ENCODE measurements at regions not wholly inside any gene's neighbourhood (a gene's known extent, or its start where the extent isn't known, plus 50 kb on each side); places are given as distances from the start of the nearest gene placed in this dataset.

DNA sequence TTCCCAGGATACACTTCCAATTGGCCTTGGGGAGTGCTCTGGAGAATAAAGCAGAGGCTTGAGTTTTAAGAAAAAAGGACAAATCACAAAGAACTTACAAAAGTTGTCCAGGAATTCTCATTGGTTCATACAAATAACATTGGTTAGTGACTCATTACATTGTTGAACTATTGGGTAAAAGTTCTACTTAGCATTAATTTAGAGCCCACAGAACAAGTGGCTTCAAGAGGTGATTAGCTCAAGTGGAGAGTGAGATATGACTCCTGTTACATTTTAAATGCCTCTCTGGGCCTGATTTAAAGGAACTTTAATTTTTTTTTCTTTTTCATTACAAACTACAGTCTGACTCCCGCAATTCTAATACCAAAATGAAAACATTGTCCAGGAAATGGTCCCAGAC lies 72.9 kb downstream of the ASCL4 start:
- DNase-seq, result no peak
- TF ChIP-seq, protein P1, sequence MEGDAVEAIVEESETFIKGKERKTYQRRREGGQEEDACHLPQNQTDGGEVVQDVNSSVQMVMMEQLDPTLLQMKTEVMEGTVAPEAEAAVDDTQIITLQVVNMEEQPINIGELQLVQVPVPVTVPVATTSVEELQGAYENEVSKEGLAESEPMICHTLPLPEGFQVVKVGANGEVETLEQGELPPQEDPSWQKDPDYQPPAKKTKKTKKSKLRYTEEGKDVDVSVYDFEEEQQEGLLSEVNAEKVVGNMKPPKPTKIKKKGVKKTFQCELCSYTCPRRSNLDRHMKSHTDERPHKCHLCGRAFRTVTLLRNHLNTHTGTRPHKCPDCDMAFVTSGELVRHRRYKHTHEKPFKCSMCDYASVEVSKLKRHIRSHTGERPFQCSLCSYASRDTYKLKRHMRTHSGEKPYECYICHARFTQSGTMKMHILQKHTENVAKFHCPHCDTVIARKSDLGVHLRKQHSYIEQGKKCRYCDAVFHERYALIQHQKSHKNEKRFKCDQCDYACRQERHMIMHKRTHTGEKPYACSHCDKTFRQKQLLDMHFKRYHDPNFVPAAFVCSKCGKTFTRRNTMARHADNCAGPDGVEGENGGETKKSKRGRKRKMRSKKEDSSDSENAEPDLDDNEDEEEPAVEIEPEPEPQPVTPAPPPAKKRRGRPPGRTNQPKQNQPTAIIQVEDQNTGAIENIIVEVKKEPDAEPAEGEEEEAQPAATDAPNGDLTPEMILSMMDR (IDR thresholded peaks at IDR 0.05; ENCODE audit: partially characterized antibody, unreplicated experiment), result no peak
- peaks cover 12% of the 10 kb centered on the region for H3K27me3 Mint-ChIP-seq (ENCODE audit: unreplicated experiment)
- peaks cover 5% of the 10 kb centered on the region for H3K36me3 Mint-ChIP-seq (ENCODE audit: unreplicated experiment)
- H3K27ac Mint-ChIP-seq (ENCODE audit: unreplicated experiment), result no peak overlapping the region
- H3K9me3 Mint-ChIP-seq (ENCODE audit: unreplicated experiment), result no peaks in the 10 kb centered on the region
- H3K4me1 Mint-ChIP-seq (ENCODE audit: low read depth, unreplicated experiment), result no peaks in the 10 kb centered on the region
- no peak overlapping the region for H3K4me3 Mint-ChIP-seq (ENCODE audit: unreplicated experiment)

DNA sequence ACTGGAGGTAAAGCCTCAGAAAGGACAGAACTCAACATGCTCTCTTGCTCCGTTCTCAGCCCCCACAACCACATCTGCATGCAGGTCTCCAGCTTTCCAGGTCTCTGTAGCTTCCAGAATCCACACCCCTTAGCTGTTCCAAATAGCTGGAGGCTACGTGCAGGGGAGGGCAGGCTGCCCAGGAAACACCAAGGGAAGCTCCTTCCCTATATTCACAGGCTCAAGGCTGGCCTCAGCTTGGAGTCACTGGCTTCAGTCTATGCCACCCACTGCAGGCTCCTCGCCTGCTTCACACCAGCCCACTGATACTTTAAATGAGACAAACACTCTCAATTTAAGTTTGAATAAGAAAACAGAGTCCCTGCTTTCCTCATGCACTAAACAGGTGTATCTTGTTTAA lies 73.3 kb downstream of the ASCL4 start:
- TF ChIP-seq, protein P1 (IDR thresholded peaks at IDR 0.05; ENCODE audit: partially characterized antibody, unreplicated experiment), result no peak
- Mint-ChIP-seq H3K4me3 (ENCODE audit: unreplicated experiment) (no peak overlapping the region), H3K9me3 (ENCODE audit: unreplicated experiment) (no peaks in the 10 kb centered on the region), H3K27ac (ENCODE audit: unreplicated experiment) (no peak overlapping the region), H3K36me3 (ENCODE audit: unreplicated experiment) (peaks cover 5% of the 10 kb centered on the region), H3K4me1 (ENCODE audit: low read depth, unreplicated experiment) (no peaks in the 10 kb centered on the region), H3K27me3 (ENCODE audit: unreplicated experiment) (peaks cover 12% of the 10 kb centered on the region)
- no peak for DNase-seq

DNA sequence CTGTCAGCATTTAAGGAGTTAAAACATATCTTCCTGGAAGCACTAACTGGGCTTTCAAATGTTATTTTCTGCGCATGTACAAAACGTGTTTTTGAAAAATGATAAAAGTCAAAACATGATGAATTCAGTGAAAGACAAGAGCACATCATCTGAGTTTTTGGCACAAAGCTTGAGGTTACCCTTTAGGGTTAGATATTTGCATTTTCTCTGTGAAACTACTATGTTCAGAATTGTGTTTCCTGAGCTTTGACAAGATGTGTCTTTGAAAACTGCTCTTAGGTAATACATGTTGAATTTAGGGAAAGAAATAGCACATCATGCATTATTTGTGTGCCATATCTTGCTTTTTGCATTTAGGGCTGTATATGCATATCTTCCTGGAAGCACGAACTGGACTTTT lies 79.0 kb downstream of the ASCL4 start:
- H3K4me3 Mint-ChIP-seq (ENCODE audit: unreplicated experiment), result no peak overlapping the region
- H3K27me3 Mint-ChIP-seq (ENCODE audit: unreplicated experiment), result peaks cover 2% of the 10 kb centered on the region
- TF ChIP-seq, protein P1 (IDR thresholded peaks at IDR 0.05; ENCODE audit: partially characterized antibody, unreplicated experiment), result no peak
- no peaks in the 10 kb centered on the region for H3K9me3 Mint-ChIP-seq (ENCODE audit: unreplicated experiment)
- H3K36me3 Mint-ChIP-seq (ENCODE audit: unreplicated experiment), result peaks cover 5% of the 10 kb centered on the region
- H3K4me1 Mint-ChIP-seq (ENCODE audit: low read depth, unreplicated experiment), result no peaks in the 10 kb centered on the region
- H3K27ac Mint-ChIP-seq (ENCODE audit: unreplicated experiment), result no peak overlapping the region
- no peak for DNase-seq

DNA sequence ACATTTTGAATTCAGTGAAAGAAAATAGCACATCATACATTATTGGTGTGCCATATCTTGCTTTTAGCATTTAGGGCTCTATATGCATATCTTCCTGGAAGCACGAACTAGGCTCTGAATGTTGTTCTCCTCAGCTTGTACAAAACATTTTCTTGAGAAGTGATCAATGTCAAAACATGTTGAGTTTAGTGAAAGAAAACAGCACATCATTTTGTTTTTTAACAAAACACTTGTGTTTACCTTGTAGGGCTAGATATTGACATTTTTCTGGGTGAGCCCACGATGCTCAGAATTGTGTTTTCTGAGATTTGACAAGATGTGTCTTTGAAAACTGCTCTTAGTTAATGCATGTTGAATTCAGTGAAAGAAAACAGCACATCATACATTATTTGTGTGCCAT lies 81.0 kb downstream of the ASCL4 start:
- no peak for DNase-seq
- Mint-ChIP-seq H3K27me3 (ENCODE audit: unreplicated experiment) (peaks cover 2% of the 10 kb centered on the region), H3K9me3 (ENCODE audit: unreplicated experiment) (no peaks in the 10 kb centered on the region), H3K4me1 (ENCODE audit: low read depth, unreplicated experiment) (no peaks in the 10 kb centered on the region), H3K36me3 (ENCODE audit: unreplicated experiment) (no peaks in the 10 kb centered on the region), H3K27ac (ENCODE audit: unreplicated experiment) (no peak overlapping the region), H3K4me3 (ENCODE audit: unreplicated experiment) (no peak overlapping the region)
- TF ChIP-seq, protein P1 (IDR thresholded peaks at IDR 0.05; ENCODE audit: partially characterized antibody, unreplicated experiment), result no peak

DNA sequence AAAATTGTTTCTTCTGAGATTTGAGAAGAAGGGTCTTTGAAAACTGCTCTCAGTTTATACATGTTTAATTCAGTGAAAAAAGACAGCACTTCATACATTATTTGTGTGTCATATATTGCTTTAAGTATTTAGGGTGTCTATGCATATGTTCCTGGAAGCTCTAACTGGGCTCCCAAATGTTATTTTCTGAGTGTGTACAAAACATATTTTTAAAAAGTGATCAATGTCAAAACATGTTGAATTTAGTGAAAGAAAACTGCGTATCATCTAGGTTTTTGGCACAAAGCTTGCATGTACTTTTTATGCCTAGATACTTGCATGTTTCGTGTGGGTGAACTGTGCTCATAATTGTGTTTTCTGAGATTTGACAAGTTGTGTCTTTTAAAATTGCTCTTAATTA lies 81.6 kb downstream of the ASCL4 start:
- peaks cover 5% of the 10 kb centered on the region for H3K27me3 Mint-ChIP-seq (ENCODE audit: unreplicated experiment)
- H3K36me3 Mint-ChIP-seq (ENCODE audit: unreplicated experiment), result no peaks in the 10 kb centered on the region
- H3K4me3 Mint-ChIP-seq (ENCODE audit: unreplicated experiment), result no peak overlapping the region
- no peaks in the 10 kb centered on the region for H3K4me1 Mint-ChIP-seq (ENCODE audit: low read depth, unreplicated experiment)
- TF ChIP-seq, protein P1 (IDR thresholded peaks at IDR 0.05; ENCODE audit: partially characterized antibody, unreplicated experiment), result no peak
- H3K9me3 Mint-ChIP-seq (ENCODE audit: unreplicated experiment), result no peaks in the 10 kb centered on the region
- no peak for DNase-seq
- H3K27ac Mint-ChIP-seq (ENCODE audit: unreplicated experiment), result no peak overlapping the region

Data from glutamatergic neuron (in vitro differentiated cells).